Epithelial cell of prostate (primary cell): ENCODE measurements at regions not wholly inside any gene's neighbourhood (a gene's known extent, or its start where the extent isn't known, plus 50 kb on each side); places are given as distances from the start of the nearest gene placed in this dataset.
A peak's percentile ranks its signal among the peaks of the same experiment; 100 is the strongest.

Experiments
- DNase-seq: peaks from one replicate; pipeline ENCODE4 v3.0.0-alpha.2; 2011; ENCODE audit warnings: low read depth, low spot score
- H3K27ac ChIP-seq: fragments of 450-650 bp; 2 replicates; pipeline ENCODE4 v1.5.1; 2017; ENCODE audit warnings: mild to moderate bottlenecking

DNA sequence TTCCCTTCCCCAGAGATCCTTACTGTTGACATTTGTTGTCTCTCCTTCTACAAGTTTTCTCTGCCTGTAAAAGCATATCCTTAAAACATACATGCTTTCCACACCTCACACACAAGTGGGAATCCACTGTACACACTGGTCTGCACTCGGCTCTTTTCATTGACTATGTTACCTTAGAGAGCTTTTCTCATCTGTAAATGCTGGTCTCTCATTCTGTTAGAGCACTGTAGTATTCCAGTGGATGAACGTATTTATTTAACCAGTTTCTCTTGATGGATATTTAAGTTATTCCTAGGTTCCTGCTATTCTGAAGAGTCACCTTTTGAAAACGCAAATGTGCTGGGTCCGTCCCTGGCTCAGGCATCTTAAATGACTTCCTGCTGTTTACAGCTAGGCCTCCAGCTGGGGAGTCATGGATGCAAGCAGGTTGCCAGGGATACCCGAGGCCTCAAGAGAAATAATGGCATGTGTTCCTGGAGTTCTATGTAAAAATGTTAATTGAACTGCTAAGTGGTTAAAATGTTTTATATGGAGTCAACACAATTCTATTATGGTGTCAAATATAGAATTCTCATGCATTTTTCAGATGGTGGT lies 61.1 kb upstream of the TGM3 start:
- DNase-seq: no peak
- no peak overlapping the region for H3K27ac ChIP-seq

DNA sequence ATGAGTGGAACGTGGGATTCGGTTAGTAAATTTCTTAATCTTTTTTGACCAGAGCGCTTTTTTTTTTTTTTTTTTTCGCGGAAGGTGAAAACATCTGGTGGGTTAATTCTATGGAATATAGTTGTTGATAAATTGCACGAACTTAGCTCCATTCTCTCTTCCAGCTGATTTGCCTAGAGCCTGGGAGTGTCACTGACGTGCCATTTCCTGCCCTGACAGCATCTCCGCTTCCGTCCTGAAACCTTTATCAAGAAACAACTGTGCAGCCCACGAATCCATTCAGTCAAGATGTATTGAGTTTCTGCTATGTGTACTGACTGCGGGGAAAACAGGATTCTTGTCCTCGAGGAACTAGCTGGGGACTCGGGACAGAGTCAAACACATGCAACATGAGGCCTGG lies 59.5 kb upstream of the TGM3 start:
- peak; percentile 12 for DNase-seq
- peak overlapping the region; percentile 90 for H3K27ac ChIP-seq

DNA sequence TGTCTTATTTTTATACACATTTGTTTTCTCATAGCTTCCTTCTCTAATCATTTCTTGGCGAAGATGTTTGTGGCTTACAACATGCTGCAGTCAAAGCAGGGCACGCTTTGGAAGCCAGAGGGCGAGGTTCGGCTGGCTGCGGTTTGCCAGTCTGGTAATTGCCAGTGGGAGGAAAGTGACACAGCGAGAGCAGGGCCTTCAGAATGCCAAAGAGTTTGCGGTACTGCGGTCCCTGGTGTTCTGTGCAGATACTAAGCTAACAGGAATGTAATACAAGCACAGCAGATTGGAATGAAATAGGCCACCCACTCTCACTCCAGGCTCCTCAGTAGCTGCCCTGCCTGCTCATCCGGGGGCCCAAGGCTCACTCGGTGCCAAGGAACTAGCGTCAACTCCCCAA lies 58.7 kb upstream of the TGM3 start:
- peak overlapping the region; percentile 90 for H3K27ac ChIP-seq
- DNase-seq: peak; percentile 89

DNA sequence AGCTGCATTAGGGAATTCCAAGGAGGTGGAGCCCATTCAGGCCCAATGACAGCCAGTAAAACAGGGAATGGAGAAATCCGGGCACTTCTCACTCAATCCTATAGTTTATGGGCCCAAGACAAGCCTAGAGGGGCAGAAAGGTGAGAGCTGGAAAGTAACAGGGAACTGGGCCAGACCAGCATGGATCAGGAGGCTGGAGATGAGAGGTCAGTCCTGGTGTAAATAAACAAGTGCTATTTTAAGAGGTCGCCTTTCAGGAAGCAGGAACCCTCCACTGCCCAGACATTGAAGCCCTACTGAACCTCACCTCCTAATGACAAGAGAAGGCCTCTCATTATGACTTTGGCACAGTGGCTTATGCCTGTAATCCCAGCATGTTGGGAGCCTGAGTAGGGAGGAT lies 57.2 kb upstream of the TGM3 start:
- H3K27ac ChIP-seq: no peak overlapping the region
- DNase-seq: no peak

DNA sequence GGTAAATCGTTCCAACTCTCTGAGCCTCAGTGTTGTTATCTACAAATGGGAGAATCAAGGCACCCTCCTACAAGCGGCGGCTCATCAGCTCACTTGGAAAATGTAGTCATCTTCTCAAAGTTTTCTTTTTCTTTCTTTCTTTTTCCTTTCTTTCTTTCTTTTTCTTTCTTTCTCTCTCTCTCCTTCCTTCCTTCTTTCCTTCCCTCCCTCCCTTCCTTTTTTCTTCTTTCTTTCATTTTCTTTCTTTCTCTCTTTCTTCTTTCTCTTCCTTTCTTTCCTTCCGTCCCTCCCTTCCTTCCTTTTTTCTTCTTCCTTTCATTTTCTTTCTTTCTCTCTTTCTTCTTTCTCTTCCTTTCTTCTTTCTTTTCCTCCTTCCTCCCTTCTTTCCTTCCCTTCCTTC lies 55.0 kb upstream of the TGM3 start:
- H3K27ac ChIP-seq: no peak overlapping the region
- no peak for DNase-seq

DNA sequence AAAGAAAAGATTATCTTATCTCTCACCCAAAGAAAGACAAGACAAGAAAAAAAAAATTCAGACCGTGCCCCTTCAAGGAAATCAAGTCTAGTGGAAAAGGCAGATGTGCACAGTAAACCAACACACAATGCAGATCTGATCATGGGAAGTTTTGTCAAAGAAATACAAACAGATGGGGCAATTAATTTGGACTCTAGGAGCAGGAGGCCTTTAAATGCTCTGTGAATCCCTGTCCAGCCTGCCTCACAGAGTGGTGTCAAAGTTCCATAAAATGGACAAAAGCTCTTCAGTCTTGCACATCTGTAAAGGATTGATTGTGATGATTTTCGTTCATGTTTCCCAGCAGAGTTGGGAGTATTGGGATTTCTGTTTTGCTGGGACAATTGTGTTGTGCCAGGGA lies 53.1 kb upstream of the TGM3 start:
- H3K27ac ChIP-seq: no peak overlapping the region
- no peak for DNase-seq

DNA sequence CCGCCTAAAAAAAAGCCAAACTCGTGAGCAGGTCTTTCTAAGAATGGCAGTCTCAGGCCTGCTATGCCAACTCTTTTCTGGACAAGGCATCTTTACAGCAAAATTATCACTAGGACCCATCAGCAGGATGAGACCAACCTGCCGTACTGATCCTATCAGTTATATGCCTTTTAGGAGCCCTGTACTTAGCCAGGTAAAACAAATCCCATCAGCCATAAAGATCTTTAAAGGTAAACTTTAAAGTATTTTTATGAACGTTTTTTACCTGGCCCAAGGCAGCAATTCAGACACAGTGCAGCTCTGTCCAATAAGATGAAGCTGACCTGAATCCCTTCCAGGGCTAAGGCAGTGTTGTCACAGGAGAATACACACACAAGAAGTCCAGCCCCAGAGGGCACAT lies 51.3 kb upstream of the TGM3 start:
- DNase-seq: no peak
- no peak overlapping the region for H3K27ac ChIP-seq

DNA sequence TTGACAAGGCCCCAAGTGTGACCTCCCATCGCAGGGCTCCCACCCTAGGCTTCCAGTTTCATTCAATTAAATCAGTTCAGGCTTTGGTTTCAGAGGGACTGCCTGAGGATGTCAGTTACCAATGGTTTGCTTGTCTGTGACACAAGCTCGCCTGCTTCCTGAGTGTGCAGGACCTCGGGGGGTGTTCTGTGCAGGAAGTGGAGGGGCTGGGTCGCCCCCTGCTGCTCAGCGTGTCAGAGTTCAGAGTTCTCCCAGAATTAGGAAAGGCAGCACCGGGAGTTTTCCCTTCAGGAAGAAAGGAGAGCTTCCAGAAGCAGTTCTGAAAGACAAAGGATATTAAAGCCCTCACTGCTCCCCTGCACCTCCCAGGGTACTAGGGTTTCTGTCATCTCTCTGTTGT lies 50.8 kb upstream of the TGM3 start:
- no peak for DNase-seq

DNA sequence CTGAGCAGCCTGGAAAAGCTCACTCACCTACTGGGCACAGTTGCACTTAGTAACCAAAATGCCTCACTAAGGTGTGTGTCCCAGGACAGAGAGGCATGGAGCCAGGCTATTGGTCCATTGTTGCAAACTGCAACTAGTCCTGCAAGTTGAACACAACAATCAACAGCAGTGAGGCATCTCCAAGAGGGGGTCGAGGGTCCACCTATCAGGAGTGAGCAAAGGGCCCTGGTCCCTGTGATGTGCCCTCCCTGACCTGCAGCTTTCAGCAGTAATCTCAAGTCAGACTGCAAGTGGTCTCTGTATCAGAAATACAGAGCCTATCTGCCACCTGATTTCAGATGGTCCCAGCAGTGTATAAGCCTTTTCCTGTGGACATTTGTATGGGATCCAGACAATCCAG lies 50.2 kb upstream of the TGM3 start:
- no peak overlapping the region for H3K27ac ChIP-seq
- no peak for DNase-seq

More for the DNA sequence above, 50.8 kb upstream of the TGM3 start:
- H3K27ac ChIP-seq: no peak overlapping the region
